NCI-H82 treated with DMSO at 0.1 percent for 48 hours (cell line): ENCODE measurements at regions not wholly inside any gene's neighbourhood (a gene's known extent, or its start where the extent isn't known, plus 50 kb on each side); places are given as distances from the start of the nearest gene placed in this dataset.
"Not testable (repeated sequence)": the region's sequence is repeated elsewhere in the genome, so short reads cannot be mapped to it uniquely, and the experiment has no call there.

Source experiments
- DNase-seq: peaks from one replicate; lab custom pipeline; 2025; ENCODE audit not compliant: unreplicated experiment; lab: John Stamatoyannopoulos, UW

GRCh38 chr1:172834609-172835008 is 175.7 kb downstream of the FASLG start:
- DNase-seq = no peak

- DNase-seq = no peak
These were observed 176.9 kb downstream of the FASLG start for GRCh38 chr1:172835834-172836233.

DNA sequence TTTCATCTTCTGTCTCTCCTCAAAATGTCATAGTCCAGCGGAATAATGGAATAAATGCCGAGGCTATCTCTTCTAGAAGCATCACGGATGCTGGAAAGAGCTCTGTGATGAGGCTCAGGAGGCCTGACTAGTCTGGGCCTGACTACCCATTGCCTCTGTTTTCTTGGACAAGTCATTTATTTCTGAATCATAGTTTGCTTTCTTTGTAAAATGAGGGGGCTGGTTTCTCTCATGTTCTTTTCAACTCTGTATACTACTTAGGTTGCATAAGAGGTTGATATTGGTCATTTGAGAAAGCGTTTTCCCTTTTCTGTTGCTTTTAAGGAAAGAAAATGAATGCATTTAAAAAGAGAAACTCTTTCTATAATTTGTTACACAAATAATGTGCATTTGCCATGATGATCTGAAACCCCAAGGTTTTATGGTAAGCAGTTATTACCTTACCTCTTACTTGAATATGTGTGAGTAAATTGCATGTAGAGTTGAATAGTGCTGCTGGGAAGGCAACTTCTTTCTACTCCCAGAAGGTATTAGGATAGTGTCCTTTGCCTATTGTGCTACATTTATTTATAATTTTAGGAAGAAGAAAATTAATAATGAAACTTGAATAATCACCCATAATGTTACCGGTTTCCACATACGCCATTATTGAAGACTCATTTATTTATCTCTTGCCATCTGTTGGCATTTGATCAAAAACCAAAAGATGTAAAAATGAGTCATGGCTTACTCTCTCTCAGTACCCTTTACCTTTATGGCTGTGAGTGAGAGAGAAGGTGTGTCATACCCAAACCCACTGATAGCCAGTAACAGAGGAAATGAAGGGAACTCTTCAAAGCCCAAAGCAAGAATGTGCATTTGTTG is 179.1 kb downstream of the FASLG start:
- DNase-seq = no peak

DNA sequence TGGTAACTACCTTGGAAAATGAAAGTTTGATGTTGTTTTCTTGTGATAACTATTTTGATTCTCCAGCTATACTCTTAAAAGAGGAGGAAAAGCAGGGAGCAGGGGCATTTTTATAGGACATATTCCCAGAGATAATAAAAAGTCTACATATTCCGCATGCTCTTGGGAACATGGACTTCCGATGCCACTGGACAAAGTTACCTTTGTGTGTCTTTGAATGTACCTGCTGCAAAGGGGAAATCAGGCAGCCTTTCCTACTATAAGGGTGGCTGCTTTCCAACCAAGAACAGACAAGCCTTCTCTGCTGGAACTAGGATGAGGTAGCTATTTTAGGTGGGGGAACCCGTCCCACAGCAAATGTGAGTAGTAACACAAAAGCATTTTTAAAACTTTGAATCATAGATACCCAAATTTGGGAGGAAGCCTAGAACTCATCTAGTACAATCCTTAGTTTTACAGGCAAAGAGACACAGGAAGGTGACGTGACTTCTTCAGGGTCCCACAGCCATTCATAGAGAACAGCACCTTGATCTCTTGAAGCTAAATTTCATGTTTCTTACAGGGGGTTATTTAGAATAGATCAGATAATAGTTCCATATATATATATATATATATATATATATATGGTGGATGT is 179.9 kb downstream of the FASLG start:
- no peak for DNase-seq

- DNase-seq = not testable (repeated sequence)
These were observed 180.7 kb downstream of the FASLG start for GRCh38 chr1:172839639-172840038.

DNA sequence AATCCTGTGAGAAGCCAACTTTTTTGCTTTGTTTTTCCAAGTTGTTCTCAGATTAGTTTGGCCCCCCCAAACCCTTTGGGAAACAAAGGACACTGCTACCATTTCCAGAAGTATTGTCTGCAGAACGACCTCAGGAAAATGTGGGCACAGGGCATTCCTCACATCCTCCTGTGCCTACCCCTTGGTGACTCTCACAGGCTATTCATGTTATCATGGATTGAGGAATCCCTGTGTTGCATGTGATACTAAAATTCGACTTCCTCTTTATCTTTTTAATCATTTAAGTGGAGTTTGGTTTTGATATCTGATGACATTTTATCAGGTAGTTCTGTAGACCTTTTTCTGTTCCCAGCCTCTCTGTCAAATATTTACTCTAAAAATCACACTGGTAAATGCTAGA is 184.5 kb downstream of the FASLG start:
- no peak for DNase-seq

DNA sequence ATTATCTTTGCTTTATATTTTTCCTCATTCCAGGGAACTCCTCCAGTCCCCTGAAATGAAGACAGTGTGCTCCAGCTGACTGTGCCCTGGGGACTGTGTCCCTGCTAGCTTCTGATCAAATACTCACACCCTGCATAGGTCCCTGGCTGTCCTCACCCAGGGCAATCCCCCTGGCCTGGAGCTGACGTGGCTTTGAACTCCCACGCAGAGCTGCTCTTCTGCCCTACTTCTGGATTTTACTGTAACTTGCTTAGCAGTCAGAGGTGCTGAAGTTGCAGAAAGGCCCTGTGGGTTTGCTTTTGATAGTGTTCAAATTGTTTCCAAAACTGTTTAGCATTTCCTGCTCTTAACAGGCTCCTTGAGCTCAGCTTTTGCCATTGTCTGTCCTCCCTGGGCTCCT is 186.5 kb downstream of the FASLG start:
- DNase-seq = no peak

GRCh38 chr1:172845865-172846264 is 187.0 kb downstream of the FASLG start:
- no peak for DNase-seq

- not testable (repeated sequence) for DNase-seq
These were observed 188.9 kb downstream of the FASLG start for GRCh38 chr1:172847814-172848213.

GRCh38 chr1:172849653-172850052 is 190.8 kb downstream of the FASLG start:
- no peak for DNase-seq

DNA sequence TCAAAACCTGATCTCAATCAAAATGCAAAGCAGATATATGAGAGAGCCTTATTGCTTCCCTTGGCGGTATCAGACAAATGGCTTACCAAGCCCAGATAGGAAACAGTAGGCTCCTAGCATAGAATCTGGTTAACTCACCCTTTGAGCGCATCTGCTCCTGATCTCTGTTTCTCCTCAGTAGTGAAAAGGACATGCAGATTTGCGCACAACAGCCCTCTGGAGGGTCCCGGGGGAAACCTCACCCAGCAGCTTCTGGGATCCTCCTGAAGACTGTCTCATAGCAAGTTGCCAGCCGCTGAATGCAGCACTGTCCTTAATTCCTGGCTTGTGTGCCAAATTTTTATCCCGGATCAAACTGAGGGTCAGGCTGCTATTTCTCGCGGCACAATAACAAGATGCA is 192.2 kb downstream of the FASLG start:
- DNase-seq = peak; percentile 1

GRCh38 chr1:172851856-172852255 is 193.0 kb downstream of the FASLG start:
- no peak for DNase-seq

DNA sequence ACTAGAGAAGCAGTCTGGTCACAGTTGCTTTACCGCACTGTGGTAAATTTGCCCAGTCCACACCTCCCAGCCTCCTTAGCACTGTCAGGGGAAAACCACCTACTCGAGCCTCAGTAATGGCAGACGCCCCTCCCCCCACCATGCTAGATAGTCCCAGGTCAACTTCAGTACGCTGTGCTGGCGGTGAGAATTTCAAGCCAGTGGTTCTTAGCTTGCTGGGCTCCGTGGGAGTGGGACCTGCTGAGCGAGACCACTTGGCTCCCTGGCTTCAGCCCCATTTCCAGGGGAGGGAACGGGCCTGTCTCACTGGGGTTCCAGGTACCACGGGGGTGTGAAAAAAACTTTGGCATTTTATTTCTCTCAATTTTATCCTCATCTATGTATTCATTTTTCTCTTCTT is 194.8 kb downstream of the TNFSF18 start:
- not testable (repeated sequence) for DNase-seq

DNA sequence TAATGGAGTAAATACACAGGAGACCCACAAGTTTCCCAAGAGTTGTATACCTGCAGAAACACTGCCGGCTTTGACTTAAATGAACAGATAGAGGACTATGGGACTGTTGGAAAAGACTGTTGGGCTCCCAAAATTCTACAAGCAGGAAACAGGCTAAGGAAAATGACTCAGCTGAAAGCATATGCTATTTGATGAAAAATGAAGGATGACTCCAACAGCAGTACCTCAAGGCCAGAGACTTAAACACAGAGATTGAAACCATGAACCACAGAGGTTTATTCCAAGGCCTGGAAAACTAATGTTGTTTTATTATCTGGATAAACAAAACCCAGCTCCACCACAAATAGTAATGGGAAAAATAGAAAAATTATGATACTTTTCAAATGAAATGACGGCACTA is 187.7 kb downstream of the TNFSF18 start:
- DNase-seq = no peak

DNA sequence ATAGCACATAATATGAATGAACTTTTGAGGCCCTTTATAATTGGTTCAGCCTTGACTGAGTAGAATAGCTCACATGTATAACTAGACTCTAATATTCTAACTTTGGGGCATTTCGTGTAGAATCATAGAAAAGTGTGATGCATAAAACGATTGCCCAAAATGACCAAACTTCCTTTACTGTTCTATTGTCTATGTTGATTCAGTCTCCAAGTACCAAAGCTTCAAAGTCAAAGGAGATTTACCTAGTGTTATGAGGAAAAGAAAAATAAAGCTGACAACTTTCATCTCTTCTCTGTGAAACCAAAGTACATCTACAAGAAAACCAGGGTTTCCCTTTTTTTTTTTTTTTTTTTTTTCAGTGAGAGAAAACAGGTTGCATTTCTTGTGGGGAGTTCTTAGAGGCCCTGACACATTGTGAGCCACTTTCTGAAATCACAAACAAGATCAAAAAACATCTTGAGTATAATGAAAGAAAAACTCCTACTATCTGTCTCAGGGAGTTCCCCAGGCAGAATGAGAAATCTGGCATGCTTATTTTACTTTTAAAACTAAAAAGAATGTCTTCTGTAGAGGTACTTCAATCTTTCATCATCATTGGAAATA is 183.4 kb downstream of the TNFSF18 start:
- DNase-seq = no peak

DNA sequence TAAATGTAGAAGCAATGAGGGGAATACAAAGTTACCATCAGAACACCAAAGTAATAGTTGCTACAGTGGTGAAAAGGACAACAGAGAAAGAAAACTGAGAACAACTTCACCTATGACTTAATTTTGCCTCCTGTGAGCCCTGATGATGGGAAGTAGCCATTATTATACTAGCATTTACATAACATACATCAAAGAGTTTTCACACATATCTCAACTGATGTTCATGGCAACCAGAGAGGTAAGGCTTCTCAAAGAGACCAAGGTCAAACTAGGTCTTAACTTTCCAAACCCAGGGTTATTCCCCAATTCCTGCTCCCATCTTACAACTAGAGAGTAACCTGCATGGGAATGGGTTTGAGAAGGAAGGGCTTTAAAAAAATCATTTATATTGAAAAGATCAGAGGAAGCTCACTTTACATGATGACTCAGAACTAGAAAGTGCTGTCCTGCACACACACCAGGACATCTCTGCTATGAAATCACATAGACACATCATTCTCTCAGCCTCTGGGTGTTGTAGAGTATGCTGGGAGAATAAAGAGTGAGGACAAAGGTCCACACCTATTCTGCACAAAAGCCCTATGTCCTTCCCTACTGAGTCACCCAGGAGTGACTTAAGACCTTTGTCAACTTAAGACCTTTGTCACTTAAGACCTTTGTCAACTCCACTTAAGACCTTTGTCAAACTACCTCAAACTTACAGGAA is 179.7 kb downstream of the TNFSF18 start:
- no peak for DNase-seq

- DNase-seq = no peak
These were observed 175.8 kb downstream of the TNFSF18 start for GRCh38 chr1:172874950-172875349.

GRCh38 chr1:172875892-172876291 is 174.8 kb downstream of the TNFSF18 start:
- no peak for DNase-seq

DNA sequence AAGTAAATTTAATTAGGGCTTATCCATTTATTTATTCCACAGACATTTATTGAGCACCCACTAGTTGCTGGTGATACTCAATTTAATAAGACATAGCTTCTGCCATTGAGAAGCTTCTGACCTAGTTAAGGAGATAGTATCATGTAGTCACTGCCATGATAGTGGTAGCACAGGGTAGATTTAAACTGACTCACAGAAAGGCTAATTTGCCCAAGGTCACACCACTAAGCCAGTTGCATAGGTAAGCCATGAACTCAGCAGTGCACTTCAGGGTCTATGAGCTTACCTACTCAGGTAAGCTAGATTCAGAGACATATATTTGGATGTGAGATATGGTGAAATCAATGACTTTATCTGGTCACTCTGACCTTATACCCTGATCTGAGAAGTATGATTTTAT is 168.4 kb downstream of the TNFSF18 start:
- no peak for DNase-seq

DNA sequence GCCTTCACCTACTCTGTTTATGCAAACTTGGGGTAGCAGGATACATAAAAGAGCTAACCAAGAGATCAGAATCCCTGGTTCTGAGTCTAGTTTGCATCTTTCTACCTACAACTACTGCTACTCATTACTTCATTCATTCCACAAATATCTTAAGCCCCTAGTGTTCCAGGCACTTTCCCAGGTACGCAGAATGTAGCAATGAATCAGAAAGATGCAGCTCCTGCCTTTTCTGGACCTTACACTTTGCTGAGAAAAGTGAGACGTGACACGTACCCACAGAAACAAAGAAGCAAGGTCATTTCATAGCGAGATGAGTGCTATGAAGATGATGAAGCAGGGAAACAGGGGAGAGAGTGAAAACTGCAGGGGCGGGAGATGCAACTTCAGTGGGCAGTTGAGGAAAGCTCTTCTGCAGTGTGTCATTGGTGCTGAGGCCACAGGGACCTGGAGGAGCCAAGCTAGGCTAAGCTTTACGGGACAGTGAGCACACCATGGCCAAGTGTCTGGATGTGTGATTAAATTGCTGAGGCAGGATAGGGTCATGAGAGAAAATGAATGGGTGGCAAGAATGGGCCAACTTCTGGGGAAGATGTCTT is 167.9 kb downstream of the TNFSF18 start:
- DNase-seq = no peak

GRCh38 chr1:172883387-172883791 is 167.4 kb downstream of the TNFSF18 start:
- no peak for DNase-seq
